ENCODE measurements at regions not wholly inside any gene's neighbourhood (a gene's known extent, or its start where the extent isn't known, plus 50 kb on each side); places are given as distances from the start of the nearest gene placed in this dataset.

DNA sequence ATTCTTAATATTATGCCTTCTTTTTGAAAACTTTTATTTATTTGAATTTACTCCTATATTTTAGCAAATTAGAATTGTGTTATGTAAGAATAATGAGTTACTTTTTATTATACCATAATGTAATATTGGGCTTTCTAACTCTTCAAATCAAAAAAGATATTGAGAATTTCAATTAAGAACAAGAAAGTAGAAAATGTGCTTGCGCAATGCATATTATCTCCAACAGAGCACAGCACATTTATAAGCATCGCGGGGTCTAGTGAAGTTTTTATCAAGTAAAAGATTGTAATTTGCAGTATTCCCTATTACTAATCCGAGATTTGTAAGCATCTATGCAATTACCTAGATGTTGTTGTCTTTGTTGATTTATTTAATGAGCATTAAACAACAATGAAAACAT is 829.1 kb upstream of the CNTNAP5 start:
- H3K9ac ChIP-seq (replicated peaks in 1 of 4; ENCODE audit: extremely low read depth in 1 of 4, low read depth in 3 of 4, low read length in 3 of 4), result no peak overlapping the region
- no peak for FAIRE-seq
- no peak overlapping the region for H3K56ac ChIP-seq (replicated peaks; ENCODE audit: insufficient read length, low read depth, low read length)
- H2BK5ac ChIP-seq (ENCODE audit: low read depth, low read length), result no peak overlapping the region
- H3K36me3 ChIP-seq (ENCODE audit: control insufficient read depth in 2 of 4, insufficient read depth in 4 of 4, low read length in 3 of 4), result no peaks in the 10 kb centered on the region
- no peaks in the 10 kb centered on the region for H3K23me2 ChIP-seq (ENCODE audit: low read depth, low read length)
- no peak overlapping the region for H4K91ac ChIP-seq (replicated peaks; ENCODE audit: insufficient read length, low read length)
- H3K79me2 ChIP-seq (ENCODE audit: control insufficient read depth in 1 of 2, insufficient read depth in 2 of 2, low read length in 2 of 2), result no peaks in the 10 kb centered on the region
- H2BK120ac ChIP-seq (replicated peaks; ENCODE audit: low read depth, low read length), result no peak overlapping the region
- no peak overlapping the region for H2BK15ac ChIP-seq (ENCODE audit: low read length)
- ChIA-PET CTCF (ENCODE audit: partially characterized antibody) (no interaction called here), POLR2A (ENCODE audit: partially characterized antibody) (no interaction called here)
- no peak overlapping the region for H2BK12ac ChIP-seq (ENCODE audit: low read depth, low read length)
- no peaks in the 10 kb centered on the region for H4K20me1 ChIP-seq (replicated peaks in 1 of 2; ENCODE audit: control insufficient read depth in 1 of 2, insufficient read depth in 2 of 2, low read length in 2 of 2)
- no peak overlapping the region for H4K8ac ChIP-seq (ENCODE audit: extremely low read depth, insufficient read depth, low read length)
- WGBS, 2 experiments (ENCODE audit: extremely low coverage in 1 of 2, insufficient coverage in 1 of 2, insufficient read length in 1 of 2, insufficient replicate concordance in 2 of 2, low coverage in 1 of 2, low lambda C conversion rate in 2 of 2, missing lambda C conversion rate in 1 of 2), result 94% methylated on average over 4 of the region's 4 CpGs; no CpG with 5 or more reads in 1 of the 2 experiments
- no peak overlapping the region for H3K23ac ChIP-seq (ENCODE audit: insufficient read length)
- H3K4ac ChIP-seq (replicated peaks; ENCODE audit: insufficient read length, low read depth, low read length), result no peak overlapping the region
- TF ChIP-seq POLR2A (IDR thresholded peaks at IDR 0.05; ENCODE audit: control extremely low read depth in 1 of 2, low read depth in 2 of 2, low read length in 2 of 2) (no peak), NANOG (IDR thresholded peaks at IDR 0.05; ENCODE audit: insufficient read depth, low read depth, low read length, poor library complexity, severe bottlenecking) (no peak), SP2 (IDR thresholded peaks at IDR 0.05; ENCODE audit: low read length) (no peak), CEBPB (IDR thresholded peaks at IDR 0.05; ENCODE audit: low read depth, low read length) (peak; percentile 66; the same call in 1 of the 2 replicates)
- H3K79me1 ChIP-seq (ENCODE audit: low read depth, low read length), result no peaks in the 10 kb centered on the region
- H4K5ac ChIP-seq (ENCODE audit: insufficient read length, low read depth, low read length), result no peak overlapping the region
- no peaks in the 10 kb centered on the region for H3K27me3 ChIP-seq (replicated peaks in 1 of 4; ENCODE audit: control insufficient read depth in 3 of 4, extremely low read depth in 1 of 4, insufficient read depth in 3 of 4, low read length in 3 of 4)
- no peak overlapping the region for H2BK20ac ChIP-seq (ENCODE audit: low read length)
- H3K4me3 ChIP-seq (ENCODE audit: extremely low read depth in 1 of 4, insufficient read depth in 2 of 4, low read depth in 3 of 4, low read length in 4 of 4), result no peak overlapping the region
- H3K9me3 ChIP-seq (ENCODE audit: insufficient read depth in 2 of 2, low read depth in 1 of 2, low read length in 1 of 2), result no peaks in the 10 kb centered on the region
- no peak for DNase-seq (ENCODE audit: low read depth in 1 of 2, low spot score in 2 of 2)
- H2AFZ ChIP-seq (ENCODE audit: low read length), result no peak overlapping the region
- H3K4me2 ChIP-seq (ENCODE audit: insufficient read depth in 1 of 2, low read depth in 2 of 2, low read length in 2 of 2), result no peak overlapping the region
- H2AK5ac ChIP-seq (ENCODE audit: low read depth, low read length), result no peak overlapping the region
- no peak overlapping the region for H3K14ac ChIP-seq (ENCODE audit: insufficient read length)
- no peak overlapping the region for H3K18ac ChIP-seq (ENCODE audit: extremely low read depth, low read length)
- no peak overlapping the region for H3K27ac ChIP-seq (ENCODE audit: low read depth, low read length)
- no peaks in the 10 kb centered on the region for H3K4me1 ChIP-seq (replicated peaks in 1 of 4; ENCODE audit: control insufficient read depth in 3 of 4, insufficient read depth in 4 of 4, low read length in 3 of 4)
